DOHH2 (cell line): ENCODE measurements at regions not wholly inside any gene's neighbourhood (a gene's known extent, or its start where the extent isn't known, plus 50 kb on each side); places are given as distances from the start of the nearest gene placed in this dataset.

Source experiments
- CTCF ChIP-seq: fragments of 200-600 bp; sonication (generic); IDR thresholded peaks from one replicate; pipeline ENCODE4 v1.5.1; 2014; ENCODE audit warnings: antibody characterized with exemption, mild to moderate bottlenecking, low read depth, low read length; ENCODE audit not compliant: poor library complexity, severe bottlenecking
- EZH2phosphoT487 ChIP-seq: fragments of 200-600 bp; sonication (generic); IDR thresholded peaks from 2 replicates; pipeline ENCODE4 v1.6.1; 2017; ENCODE audit warnings: borderline replicate concordance, mild to moderate bottlenecking, antibody characterized with exemption, low read length, moderate library complexity, mixed read lengths

- TF ChIP-seq CTCF (no peak), EZH2phosphoT487 (no peak)
Measured at GRCh38 chr11:121727942-121728341, 275.2 kb upstream of the SORL1-AS1 start.
